GM18867 (cell line): ENCODE measurements at regions not wholly inside any gene's neighbourhood (a gene's known extent, or its start where the extent isn't known, plus 50 kb on each side); places are given as distances from the start of the nearest gene placed in this dataset.
"Not testable (repeated sequence)": the region's sequence is repeated elsewhere in the genome, so short reads cannot be mapped to it uniquely, and the experiment has no call there.

ENCODE experiments used
- ATAC-seq: cut with Tn5 transposase; IDR thresholded peaks from one replicate; pipeline ENCODE4 v1.9.1; 2021; ENCODE audit warnings: mild to moderate bottlenecking, moderate library complexity; ENCODE audit not compliant: unreplicated experiment

DNA sequence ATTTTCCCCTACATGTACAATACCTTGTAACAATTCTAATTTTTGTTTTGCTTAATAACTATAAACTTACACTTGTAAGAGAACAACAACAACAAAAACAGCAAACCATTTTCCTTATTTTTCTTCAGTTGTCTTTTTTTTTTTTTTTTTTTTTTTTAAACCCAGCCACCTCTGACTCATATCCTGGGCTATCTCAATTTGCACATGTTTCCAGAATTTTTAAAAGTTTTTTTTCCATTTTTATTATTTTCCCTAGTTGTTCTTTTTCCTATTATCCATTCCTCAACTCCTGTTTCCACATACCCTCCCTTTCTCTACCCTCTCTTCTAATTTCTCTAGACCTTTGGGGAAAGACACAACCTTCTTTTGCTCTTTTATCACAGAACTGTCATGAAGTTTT is 112.5 kb downstream of the EFEMP1 start:
- ATAC-seq: no peak

DNA sequence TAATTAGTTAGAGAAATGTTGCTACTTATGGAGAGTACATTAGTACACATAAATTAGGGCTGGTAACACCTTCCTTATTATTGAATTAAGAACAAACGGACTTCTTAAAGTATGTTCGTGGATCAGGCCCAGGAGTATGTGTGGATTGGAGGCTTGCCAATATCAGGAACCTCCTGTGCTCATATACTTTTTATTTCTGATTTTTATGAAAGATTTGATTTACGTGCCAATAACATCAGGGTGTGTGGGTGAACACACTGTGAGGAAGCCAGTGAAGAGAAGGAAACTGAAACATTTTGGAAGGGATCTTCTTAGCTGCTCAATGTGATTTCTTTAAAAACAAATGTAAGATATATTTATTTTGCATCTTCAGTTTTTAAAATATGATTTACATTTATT is 113.0 kb downstream of the EFEMP1 start:
- ATAC-seq: no peak

DNA sequence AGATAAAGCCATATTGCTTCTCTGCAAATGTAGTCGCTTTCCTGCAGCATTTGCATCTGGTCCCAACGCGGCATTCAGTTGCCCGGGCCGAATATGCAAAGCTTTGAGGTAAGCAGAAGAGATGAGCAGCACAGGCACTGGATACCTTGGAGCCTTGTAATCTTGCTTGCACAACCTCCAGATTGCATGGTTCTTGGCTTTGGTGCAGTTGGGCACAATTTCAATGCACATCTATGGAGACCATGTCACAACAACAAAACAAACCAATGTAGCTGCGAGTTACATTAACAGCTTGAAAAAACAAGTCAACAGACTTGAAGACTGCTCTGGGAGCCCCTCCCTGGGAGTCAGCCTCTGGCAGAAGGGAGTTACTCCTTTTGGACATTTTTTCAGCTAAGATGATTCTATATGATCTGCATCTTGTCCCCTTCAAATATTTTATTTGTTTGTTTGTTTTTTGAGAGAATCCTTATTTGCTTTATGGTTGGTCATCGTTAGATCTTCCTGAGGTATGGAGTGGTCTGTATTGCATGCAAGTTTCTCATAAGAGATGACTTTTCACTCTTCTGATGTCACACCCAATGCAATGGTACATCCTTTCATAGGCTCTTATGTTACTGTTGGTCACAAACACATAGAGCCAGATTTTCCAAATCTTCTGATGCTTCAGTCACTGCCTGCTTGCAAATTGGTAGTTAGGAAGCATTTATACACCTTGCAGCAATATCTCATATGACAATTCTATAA is 113.5 kb downstream of the EFEMP1 start:
- ATAC-seq: no peak

DNA sequence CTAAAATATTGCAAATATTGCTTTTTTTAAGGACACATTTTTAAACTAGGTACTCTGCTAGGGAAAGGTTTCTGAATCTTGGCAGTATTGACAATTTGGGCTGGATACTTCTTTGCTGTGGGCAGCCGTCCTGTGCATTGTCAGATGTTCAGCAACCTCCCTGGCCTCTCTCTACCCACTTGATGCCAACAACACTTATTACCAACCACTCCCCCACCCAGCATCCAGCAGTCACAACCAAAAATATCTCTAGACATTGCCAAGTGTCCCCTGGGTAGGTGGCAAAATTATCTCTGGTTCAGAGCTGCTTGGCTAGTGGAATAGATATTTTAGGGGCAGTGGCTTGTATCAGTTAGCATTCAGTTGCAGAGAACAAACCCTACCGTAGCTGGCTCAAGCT is 114.3 kb upstream of the PNPT1 start:
- no peak for ATAC-seq

DNA sequence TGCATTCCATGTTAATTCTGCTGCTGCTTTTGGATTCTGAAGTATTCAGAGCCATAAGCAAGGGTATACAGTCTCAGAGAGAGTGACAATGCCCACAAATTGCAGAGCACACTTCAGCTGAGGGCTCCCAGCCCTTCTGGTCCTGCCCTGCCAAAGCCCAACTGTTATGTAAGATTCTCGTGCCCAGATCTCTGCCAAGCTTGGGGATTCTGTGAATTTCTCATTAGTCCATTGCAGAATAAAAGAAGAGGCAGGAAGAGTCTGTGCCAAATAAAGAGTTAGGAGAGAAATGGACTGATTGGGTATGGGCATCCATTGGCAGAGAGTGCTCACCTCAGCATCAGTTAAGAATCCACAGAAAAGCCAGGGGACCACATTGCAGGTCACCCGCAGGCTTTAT is 112.0 kb upstream of the PNPT1 start:
- ATAC-seq: no peak

DNA sequence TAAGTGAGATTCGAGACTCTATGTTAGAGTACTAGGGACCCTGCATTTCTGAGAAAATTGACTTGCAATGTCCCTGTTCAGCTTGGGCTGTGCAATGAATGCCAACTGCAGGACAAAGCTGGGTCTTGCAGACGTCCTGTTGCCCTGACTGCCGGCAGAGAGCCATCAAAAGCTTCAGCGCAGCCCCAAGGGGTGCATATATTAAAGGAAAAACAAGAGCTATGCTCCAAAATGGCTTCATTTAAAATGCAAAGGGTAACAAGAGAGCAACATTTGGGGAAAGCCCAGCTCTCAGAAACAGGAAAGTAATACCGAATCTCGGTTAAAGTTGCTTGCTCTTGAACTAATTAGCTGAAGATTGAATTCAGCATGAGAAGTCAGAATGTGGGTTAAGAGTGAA is 110.9 kb upstream of the PNPT1 start:
- ATAC-seq: no peak

DNA sequence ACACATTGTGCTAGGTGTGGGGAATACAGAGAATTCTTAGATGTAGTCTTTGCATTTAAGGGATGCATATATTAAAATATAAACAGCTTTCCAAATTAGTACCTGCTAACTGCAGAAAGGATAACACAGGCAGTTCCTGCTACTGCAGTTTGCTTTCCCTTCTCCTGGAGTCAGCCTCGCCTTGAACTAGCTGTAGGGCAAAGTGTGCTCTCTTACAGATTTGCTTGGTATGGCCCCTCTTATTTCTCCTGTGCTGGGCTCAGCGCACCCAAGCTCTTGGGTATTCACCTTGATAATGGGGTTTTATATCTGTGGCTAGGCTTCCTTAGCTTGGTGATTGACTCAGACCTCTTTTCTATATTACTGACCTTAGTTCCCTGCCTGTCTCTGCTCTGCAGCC is 108.4 kb upstream of the PNPT1 start:
- no peak for ATAC-seq

DNA sequence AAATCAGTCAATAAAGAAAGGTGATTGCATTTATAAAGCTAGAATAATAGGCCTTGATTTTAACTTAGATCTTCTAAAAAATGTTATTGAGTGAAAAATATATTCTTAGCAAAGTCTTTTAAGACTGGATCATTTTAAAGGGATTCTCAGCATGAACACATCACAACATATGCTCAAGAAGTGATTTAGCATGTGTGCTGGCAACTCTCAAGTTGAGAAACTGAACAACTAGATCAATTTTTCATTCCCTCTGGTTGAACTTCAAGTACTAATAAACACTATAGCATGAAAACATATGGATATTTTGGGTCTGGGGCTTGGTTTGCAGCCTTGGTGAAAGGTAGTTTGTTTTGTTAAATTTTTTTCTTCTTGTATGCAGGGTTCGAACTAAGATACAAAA is 107.8 kb upstream of the PNPT1 start:
- ATAC-seq: no peak

DNA sequence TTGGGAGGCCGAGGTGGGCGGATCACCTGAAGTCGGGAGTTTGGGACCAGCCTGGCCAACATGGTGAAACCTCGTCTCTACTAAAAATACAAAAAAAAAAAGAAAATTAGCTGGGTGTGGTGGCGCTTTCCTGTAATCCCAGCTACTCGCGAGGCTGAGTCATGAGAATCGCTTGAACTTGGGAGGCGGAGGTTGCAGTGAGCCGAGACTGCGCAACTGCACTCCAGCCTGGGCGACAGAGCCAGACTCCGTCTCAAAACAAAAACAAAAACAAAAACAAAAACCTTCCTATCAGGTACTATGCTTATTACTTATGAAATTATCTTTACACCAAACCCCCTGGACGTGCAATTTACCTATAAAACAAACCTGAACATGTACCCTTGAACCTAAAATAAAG is 106.0 kb upstream of the PNPT1 start:
- ATAC-seq: not testable (repeated sequence)

DNA sequence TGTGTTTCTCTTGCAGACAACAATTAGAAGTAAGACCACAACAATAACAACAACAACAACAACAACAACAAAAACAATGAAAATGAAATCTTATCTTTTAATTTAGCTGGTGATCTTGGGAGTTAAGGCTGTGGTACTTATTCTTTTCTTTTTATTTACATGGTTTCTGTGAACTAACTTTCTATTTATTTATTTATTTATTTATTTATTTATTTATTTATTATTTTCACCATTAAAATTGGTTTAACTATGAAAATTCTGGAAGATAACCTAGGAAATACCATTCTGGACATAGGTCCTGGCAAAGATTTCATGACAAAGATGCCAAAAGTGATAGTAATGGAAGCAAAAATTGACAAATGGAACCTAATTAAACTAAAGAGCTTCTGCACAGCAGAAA is 102.5 kb upstream of the PNPT1 start:
- no peak for ATAC-seq

DNA sequence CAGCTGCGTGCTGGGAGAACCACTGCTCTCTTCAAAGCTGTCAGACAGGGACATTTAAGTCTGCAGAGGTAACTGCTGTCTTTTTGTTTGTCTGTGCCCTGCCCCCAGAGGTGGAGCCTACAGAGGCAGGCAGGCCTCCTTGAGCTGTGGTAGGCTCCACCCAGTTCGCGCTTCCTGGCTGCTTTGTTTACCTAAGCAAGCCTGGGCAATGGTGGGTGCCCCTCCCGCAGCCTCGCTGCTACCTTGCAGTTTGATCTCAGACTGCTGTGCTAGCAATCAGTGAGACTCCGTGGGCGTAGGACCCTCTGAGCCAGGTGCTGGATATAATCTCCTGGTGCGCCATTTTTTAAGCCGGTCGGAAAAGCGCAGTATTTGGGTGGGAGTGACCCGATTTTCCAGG is 100.0 kb upstream of the PNPT1 start:
- ATAC-seq: not testable (repeated sequence)

DNA sequence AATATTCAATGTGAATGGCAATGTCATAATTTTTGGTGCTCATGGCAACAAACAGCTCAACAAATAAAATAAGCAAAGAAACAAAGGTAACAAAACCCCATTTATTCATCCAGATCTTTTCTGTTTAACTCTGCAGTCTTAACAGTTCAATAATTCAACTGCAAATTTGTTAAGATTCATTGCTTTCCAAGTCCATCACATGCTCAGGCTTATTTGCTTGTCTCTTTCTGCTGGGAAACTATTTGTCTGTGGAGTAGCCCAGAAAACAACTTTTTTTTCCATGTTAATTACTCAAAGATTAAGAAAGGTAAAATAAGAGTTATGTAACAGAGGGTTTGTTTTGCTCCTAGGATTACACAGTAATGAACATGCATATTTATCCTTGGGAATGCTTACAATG is 92.6 kb upstream of the PNPT1 start:
- no peak for ATAC-seq

DNA sequence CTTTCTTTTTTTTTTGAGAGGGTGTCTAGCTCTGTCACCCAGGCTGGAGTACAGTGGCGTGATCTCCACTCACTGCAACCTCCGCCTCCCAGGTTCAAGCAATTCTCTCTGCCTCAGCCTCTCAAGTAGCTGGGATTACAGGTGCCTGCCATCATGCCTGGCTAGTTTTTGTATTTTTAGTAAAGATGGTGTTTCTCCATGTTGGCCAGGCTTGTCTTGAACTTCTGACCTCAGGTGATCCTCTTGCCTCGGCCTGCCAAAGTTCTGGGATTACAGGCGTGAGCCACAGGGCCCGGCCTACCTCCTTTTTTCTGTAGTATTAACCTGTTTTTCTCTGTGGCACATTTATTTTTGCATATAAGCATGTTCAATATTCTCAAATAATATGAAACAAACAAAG is 90.1 kb upstream of the PNPT1 start:
- ATAC-seq: not testable (repeated sequence)

DNA sequence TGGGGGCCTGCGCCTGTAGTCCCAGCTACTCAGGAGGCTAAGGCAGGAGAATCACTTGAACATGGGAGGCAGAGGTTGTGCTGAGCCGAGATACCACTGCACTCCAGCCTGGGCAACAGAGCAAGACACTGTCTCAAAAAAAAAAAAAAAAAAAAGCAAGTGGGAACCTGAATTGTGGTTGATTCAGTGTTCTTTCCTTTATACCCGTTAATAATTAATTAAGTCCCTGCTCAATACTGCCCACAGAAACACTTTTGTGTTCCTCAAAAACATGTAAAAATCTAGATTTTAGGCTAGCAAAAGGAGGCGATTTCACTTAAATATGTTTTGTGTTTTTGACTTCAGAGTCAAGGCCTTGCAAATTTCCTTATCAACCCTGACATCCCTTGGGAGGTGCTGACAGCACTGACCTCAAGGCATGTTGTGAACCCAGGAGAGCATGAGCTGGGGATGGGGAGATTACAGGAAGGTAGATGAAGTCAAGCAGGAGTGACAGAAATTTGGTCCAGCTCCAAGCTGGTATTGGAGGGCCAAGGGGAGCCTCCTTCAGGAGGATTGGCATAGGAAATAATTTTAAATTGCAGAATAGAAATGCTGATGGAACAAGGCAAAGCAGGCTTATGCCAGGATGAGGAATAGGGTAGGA is 89.0 kb upstream of the PNPT1 start:
- no peak for ATAC-seq

DNA sequence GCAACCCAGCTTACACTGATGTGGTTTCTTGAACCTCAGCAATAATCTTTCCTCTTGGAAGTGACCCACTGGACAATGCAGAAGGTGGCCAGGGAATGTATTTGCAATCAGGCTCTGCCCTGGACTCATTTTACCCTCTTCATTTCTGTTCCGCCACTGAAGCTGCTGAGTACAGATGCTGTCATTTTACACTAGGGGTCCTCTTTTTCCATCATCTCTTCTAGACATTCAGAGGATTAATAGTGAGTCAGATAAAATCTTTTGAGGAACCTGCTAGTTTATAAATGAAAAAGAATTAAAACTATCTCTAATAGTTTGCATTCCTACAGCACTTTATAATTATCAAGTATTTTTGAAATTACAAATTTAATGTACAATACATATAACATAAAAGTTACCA is 87.9 kb upstream of the PNPT1 start:
- no peak for ATAC-seq

DNA sequence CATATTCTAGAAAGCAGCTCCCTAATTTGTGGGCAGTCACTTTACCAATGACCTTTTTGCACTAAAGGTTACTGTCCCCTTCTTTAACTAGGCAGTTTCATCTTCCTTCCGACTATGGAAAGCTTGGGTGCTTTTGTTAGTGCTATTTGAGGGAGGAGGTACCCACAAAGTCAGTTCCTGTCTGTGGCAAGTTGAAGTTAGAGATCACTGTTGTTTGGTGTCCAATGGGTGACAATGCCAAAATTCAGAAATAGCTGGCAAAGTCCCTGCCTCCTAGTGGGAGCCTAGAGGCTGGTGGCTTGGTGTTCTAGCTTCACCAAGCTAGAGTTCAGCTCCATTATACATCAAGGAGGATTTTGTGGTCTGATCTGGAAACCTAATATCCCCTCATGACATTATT is 87.1 kb upstream of the PNPT1 start:
- no peak for ATAC-seq

DNA sequence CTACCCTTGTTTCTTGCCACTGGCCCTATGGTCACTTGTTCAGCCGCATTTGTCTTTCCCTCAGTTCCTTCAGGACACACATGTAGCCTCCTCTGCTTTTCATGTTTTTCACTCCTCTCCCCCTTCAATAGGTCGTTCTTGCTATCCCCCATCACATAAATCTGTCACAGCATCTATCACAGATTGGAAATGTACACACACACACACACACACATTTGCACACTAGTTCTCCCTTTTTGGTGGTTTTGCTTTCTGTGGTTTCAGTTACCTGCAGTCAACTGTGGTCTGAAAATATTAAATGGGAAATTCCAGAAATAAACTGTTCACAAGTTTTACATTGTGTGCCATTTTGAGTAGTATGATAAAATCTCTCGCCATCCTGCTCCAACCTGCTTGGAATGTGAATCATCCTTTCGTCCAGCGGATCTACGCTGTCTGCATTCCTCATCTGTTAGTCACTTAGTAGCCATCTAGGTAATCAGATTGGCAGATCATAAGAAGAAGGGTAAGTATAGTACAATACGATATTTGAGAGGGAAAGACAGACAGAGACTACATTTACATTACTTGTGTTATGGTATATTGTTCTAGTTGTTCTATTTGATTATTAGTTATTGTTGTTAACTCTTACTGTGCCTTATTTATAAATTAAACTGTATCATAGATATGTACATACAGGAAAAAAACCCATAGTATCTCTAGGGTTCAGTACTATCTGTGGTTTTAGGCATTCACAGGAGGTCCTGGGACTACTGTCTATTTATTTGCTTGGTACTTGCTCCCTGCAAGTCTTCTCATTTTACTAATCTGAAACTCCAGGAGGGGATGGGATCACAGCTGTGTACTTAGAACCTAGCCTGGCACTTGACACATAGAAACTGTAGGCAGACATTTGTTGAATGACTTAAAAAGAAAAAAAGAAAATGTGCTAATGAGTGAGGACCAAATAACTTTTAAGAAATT is 86.1 kb upstream of the PNPT1 start:
- peak; percentile 32 for ATAC-seq

DNA sequence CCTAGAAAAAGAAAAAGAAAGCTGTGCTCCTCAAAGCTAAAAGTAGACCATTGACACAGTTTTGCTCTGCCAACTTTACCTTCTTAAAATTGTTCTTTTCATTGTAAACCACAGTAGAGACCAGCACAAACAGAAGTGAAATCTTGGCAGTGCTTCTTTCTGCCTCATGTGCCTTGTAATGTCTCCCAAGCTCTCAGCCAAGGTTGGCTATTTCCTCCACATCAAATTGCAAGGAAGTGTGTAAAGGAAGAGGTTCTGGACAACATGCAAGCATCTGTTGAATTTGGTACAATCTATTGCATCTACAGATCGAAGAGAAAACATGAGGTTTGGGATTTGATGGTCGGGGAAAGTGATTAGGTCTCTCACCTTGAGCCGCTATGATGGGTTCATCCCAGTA is 83.3 kb upstream of the PNPT1 start:
- ATAC-seq: no peak

DNA sequence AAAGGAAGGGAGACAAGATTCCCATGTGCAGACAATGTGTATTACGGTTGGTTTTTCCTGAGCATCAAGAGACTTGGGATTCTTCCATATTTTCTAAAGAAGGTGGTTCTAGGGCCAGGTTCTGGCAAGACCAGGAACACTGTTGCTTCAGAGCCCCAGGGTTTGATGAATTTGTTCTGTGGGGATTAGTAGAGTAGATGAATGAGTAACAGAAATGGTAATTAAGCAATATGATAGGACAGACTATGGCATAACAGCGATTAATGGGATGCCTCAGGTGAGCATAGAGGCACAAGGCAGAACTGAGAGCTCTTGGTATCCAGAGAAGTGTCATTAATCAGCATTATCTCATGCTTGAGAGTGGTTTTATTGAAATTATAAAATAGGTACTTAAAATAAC is 82.8 kb upstream of the PNPT1 start:
- ATAC-seq: no peak

DNA sequence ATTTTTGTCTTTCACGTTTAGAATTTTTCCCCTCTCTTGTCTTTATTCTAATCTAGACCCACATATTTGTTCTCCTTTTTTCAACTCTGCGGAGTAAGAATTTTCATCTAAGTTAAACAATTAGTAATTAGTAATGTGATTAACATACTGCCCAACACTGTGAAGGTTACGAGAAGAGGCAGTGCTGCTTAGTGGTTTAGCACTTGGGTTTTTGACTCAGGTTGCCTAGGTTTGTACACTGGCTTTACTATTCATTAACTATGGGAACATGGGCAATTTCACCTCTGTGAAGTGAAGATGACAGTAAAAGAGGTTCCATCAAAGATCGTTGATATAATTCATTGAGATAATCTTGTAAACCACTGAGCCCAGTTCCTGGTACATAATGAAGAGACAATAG is 82.2 kb upstream of the PNPT1 start:
- peak; percentile 36 for ATAC-seq

DNA sequence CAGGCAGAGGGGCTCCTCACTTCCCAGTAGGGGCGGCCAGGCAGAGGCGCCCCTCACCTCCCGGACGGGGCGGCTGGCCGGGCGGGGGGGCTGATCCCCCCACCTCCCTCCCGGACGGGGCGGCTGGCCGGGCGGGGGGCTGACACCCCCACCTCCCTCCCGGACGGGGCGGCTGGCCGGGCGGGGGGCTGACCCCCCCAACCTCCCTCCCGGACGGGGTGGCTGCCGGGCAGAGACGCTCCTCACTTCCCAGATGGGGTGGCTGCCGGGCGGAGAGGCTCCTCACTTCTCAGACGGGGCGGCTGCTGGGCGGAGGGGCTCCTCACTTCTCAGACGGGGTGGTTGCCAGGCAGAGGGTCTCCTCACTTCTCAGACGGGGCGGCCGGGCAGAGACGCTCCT is 80.0 kb upstream of the PNPT1 start:
- not testable (repeated sequence) for ATAC-seq
